Stimulated activated CD4-positive, alpha-beta T cell treated with anti-CD3 and anti-CD28 coated beads, Interleukin-2, amount 100 ng/mL, for 48 hours (primary cell): ENCODE measurements at regions not wholly inside any gene's neighbourhood (a gene's known extent, or its start where the extent isn't known, plus 50 kb on each side); places are given as distances from the start of the nearest gene placed in this dataset.
"Not testable (repeated sequence)": the region's sequence is repeated elsewhere in the genome, so short reads cannot be mapped to it uniquely, and the experiment has no call there.

Source experiments
- DNase-seq, 2 donors: peaks; one replicate each; pipeline ENCODE4 v3.0.0-alpha.2; 2020

DNA sequence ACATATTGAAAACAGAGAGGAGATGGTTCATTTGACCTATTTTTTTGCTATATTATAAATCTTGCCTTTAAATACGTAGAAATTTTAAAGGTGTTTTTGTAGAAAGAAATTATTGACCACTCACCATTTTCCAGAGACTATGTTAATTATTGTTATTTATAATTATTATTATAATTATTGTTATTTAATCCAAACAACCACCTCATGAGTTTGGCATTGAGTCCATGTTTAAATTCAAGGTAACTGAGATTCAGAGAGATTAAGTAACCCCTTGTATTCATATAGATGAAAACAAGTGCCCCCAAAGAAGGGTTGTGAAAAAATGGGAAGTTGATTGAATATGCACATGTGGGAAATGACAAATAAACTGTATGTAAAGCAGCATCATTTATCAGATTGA lies 692.5 kb upstream of the MIR17HG start:
- DNase-seq = no peak

DNA sequence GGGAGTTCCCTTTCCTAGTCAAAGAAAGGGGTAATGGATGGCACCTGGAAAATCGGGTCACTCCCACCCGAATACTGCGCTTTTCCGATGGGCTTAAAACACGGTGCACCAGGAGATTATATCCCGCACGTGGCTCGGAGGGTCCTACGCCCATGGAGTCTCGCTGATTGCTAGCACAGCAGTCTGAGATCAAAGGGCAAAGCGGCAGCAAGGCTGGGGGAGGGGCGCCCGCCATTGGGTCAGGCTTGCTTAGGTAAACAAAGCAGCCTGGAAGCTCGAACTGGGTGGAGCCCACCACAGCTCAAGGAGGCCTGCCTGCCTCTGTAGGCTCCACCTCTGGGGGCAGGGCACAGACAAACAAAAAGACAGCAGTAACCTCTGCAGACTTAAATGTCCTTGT lies 683.3 kb upstream of the MIR17HG start:
- DNase-seq = not testable (repeated sequence)

DNA sequence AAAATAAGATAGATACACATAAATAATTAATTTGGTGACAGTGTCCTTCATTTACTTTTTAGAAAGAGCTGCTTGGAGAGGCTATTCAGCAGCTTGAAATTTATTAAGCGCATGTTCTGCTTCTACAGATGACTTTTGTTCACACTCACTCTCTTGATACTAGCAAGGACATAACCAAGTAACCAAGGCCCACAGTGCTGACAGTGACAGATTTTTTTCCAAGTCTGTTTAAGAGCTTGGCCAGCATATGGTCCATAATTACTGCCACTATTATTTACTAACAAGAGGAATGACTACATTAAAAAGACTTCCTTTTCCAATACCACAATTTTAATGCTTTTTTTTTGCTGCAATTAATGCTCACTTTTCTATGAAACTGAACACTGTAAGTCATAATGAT lies 673.7 kb upstream of the MIR17HG start:
- DNase-seq = no peak

DNA sequence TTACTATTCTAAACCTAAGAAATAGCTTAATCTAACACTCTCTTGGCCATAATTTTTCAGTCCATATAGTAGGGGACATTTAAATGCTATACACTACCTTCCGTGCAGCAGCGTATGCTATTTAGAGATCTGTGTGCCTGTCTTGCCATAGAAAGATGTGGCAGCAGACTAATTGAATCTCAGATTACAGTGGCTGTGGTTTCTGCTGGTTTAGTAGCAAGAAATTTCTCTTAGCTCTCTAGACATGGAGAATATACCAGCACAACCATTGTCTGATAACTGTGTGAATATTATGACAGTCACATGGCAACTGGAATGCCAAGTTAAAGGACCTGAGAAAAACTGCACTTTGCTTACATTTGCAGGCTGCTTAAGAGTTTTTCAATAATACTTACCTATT lies 672.4 kb upstream of the MIR17HG start:
- DNase-seq = no peak

DNA sequence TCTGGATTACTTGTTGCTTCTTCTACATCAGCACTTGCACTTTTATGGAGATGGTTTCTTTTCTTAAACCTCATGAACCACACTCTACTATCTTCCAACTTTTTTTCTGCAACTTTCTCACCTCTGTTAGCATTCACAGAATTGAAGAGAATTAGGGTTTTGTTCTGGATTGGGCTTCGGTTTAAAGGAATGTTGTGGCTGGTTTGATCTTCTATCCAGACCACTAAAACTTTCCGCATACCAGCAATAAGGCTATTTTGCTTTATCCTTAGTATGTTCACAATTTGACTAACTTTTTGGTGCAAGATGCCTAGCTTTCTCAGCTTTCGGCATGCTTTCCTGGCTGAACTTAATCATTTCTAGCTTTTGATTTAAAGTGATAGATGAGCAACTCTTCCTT lies 666.7 kb upstream of the MIR17HG start:
- no peak for DNase-seq

DNA sequence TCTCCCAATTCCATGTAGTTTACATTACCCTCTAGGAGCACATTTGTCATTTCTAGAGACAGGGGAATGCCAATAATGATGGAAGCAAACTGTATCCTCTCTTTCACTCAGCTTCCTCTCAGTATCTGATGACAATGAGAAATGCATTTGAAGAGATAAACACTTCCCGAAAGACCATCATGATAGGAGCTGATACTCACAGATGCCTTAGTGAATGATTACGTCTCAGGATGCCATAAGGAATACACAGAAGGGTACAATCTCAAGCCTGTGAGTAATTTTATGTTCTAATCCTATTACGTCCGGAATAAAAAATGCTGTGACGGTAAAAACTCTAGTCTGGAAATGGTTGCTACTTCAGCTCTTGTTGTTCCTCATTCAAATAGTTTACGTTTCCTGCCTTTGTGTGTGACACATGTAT lies 663.8 kb upstream of the MIR17HG start:
- DNase-seq = no peak

DNA sequence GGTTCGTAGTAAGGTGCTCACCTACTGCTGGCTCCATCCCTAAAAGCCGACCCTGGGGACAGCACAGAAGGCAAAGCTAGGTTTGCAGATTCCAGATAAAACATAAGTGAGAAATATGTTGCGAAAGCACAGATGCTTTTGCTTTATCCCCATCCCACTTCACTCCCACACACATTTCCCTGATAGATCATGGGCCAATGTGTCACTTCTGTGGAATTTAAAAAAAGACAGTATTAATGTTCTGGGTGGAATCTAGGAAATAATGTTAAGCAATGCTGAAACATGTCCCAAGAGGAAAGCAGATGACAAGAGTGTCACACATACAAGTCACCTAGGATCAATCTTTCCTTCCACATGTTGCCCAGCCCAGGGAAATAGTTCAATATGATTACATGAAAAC lies 661.0 kb upstream of the MIR17HG start:
- no peak for DNase-seq

DNA sequence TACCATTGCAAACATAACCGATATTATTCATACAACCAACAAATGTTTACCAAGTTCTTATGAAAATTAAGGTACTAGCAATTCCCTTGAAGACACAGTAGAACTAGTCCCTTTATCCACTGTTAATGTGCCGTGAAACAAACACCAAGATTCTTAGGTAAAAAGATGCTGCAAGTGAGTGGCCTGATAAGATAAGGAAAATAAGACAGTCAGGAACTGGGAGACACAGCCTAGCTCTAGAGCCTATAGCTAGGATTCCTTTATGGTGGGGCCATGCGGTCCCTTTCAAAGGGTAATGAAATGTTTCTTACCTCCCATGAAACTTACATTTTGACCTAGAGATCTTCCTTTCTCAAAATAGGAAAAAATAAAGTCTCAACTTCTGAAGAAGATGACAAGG lies 658.4 kb upstream of the MIR17HG start:
- no peak for DNase-seq

DNA sequence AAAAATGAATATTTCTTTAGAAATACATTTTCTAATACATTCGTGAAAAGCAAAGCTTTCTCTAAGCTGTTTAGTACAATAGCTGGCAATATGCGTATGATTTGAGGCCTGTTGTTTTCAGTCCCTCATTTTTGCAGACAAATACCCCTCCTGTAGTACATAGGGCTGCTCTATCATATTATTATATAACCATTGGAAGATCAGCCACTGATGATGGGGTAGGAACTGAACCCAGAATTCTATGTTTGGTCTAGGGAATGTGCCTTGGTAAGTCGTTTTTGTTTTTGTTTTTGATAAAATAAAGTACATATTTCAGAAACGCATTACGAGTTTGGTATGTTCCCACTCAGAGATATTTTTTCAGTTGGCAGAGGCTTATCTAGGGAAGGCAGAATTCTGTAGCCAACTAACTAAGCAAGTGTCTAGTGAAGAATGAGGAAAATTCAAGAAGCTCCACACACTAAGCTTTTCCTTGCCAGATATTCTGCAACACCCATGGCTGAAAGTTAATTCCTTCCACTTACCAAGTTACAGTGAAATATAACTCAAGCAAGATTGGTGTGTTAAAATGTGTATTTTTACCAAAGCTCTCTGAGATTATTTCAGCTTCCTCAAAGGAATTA lies 656.9 kb upstream of the MIR17HG start:
- DNase-seq = no peak

DNA sequence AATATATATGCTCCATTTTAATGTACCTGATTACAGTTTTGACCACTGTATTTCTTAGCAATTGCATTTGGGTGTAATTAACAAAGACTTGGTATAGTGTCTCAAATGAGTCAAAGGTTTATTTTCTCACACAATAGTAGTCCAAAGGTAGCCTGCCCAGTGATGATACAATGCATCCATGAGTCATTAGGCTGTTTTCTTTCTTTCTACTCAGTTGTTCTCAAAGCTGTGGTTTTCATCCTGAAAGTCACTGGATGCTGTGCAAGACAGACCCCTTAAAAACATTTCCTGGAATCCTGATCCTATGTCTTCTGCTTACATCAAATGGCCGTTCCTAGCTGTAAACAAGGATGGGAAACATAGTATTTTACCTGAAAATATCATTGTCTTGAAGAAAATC lies 651.2 kb upstream of the MIR17HG start:
- no peak for DNase-seq

DNA sequence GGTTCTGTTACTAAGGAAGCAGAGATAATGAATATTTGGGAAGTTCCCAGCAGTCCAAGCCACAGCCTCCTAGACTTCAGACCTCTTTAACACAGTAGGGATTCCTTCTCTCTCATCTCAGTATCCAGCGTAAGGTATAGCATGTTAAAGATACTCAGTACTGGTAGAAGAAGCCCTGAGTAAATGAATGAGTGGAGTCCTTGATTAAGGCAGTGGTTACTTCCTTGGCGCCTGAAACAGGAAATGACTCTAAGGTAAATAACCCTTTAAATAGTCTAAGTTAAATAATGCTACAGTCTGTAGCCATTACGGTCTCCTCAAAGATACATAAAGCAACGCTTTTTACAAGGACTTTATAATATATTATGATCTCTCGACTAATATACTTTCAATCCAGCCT lies 650.8 kb upstream of the MIR17HG start:
- no peak for DNase-seq

DNA sequence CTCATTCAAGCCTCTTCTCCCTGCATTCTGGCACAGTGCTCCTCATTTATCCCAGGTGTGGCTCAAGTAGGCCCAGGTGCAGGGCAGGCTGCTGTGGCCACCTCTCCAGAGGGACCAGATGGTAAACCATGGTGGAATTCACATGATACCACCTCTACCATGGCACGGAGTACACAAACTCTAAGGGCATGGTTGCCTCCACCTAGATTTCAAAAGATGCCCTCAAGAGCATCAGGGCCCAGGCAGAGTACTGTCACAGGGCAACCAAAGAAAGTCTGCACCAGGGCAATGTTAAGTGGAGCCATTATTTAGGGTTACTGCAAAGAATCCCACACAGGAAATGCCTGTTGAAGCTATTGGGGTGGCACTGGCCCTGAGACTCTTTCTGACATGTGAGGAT lies 647.1 kb upstream of the MIR17HG start:
- DNase-seq = no peak

DNA sequence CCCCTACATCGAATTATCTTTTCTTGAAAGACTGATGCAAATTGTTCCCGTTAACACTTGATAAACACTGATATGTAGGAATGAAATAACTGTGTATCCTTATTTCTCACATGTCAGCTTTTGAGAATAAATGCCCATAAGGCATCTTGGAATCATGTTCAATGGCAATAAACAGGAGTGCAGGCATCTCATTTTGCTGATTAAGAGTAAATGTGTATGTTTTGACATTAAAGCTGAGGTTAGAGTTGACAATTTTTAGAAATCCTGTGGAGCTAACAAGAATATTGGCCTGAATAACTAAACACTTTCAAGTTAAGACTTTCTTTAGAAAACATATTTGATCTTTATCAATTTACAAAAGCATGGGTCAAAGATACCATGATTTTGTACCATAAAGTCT lies 646.2 kb upstream of the MIR17HG start:
- DNase-seq = no peak

DNA sequence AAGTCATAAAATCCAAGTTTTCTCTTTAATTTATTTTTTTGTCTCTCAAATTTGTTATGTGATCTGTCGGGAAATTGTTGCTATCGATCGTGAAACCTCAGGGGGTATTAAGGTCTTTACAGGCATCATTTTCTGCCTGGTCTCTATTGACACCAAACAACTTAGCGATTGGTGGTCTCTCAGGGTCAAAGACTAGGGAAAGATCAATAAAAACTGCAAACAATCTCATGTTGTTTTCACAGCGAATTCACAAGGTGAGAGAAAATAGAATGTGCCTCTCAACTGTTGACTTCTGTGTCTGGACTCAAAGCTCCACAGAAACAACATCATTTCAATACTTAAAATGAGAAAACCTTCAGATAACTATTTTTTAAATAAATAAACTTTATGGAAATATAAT lies 645.4 kb upstream of the MIR17HG start:
- DNase-seq = no peak

DNA sequence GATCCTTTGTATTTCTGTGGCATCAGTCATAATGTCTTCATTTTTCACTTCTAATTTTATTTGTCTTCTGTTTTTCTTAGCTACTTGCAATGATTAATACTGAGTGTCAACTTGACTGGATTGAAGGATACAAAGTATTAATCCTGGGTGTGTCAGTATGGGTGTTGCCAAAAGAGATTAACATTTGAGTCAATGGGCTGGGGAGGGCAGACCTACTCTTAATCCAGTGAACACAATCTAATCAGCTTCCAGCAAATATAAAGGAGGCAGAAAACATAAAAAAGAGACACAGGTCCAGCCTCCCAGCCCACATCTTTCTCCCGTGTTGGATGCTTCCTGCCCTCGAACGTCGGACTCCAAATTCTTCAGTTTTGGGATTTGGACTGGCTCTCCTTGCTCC lies 640.9 kb upstream of the MIR17HG start:
- no peak for DNase-seq

DNA sequence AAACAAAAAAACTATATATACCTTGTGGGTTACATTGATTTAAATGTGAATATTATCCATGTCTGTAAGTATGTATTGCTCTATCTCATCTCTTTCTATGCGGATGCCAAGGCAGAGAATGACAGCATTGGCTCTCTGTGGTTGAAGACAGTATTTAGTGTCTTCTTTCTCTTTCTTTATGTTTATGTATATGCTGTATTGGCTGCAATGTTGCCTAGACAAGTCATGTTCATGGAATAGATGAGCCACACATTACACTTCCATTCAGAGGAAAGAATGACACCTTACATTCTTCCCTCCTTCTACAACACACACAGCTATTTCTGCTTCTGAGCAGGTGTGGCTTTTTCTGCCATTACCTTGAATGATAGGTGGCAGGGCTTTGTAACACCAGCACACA lies 639.4 kb upstream of the MIR17HG start:
- no peak for DNase-seq

DNA sequence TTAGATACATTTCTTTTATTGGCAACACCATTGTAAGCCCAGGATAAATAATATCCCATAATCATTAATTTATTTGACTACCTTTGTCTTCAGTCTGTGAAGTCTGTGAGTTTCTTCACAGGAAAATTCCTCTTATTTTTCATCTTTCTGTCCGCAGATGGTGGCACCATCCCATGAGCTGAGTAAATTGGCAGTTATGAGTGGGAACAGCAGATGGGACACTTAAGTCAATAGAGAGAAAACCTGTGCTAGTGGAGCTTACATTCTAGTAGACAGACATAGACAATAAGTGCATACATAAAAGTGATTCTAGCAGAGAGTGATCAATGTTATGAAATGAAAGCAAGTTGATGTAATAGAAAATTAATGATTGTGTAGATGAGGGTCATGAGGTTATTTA lies 638.2 kb upstream of the MIR17HG start:
- no peak for DNase-seq

DNA sequence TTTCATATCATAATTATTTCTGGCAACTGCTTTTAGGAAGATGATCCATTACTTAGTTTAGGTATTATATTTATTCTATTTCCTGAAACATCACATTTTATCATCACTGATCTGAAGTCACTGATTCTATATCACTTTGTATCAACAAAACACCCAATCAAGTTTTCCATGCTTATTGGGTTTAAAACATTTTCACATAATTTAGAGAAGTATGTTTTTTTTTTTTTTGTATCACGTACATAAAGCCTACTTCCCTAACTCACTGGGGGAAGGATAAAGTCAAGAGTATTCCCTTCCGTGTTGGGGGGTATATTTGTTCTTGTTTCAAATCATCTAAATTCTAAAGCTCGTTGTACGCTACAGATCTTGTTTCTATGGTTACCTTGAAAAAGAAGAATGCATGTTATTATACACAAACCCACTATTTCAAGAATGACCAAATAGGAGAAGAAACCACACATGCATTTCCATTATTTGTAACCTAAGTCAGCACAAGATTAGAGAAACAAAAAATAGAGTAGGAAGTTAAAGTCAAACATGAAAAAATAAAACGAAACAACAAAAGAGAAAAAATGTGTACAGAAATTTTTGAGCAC lies 637.2 kb upstream of the MIR17HG start:
- DNase-seq = no peak

DNA sequence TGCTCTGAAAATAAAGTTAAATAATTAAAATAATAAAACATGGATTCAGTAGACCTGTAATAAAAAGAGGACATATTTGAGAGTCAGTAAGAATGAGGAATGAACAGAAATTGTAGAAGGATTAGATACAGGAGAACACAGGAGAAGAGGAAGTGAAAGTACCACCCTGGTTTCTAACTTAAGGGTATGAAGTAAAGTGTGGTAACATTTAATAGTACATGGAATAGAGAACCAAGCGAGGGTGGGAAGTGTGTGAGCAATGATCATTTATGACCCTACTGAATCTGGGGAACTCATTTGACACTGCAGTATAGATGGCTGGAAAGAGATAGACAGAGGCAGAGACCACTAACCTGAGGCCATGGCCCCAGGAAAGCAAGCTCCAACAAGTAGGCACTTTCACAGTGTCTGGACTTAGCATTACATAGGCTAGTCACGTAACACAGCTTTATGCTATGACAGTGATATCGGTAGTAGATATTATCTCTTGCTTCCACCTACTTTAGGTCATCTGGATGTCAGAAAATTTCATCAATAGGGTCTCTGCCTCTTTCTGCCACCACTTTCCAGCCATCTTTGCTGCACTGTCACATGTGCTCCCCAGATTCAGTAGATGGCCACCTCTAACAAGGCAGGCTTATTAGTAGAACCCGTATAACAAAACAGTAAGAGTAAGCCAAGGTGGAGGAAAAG lies 633.9 kb upstream of the MIR17HG start:
- DNase-seq = no peak

DNA sequence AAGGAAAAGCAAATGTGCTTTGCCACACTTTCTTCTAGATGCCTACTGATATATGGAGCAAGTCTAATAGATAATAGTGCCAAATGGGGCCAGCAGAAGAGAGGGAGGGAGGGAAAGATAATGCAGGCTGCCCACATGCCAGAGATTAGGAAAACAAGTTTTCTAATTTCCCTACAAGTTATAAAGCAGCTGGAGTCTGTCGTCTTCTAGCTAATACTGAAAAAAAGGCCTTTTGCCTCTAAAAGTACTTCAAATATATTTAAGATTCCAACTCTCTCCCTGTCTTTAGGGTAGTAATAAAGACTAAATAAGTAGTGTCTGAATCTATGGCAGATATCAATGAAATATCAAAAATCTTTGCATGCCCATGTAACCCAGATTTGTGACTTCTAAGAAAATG lies 632.0 kb upstream of the MIR17HG start:
- no peak for DNase-seq

DNA sequence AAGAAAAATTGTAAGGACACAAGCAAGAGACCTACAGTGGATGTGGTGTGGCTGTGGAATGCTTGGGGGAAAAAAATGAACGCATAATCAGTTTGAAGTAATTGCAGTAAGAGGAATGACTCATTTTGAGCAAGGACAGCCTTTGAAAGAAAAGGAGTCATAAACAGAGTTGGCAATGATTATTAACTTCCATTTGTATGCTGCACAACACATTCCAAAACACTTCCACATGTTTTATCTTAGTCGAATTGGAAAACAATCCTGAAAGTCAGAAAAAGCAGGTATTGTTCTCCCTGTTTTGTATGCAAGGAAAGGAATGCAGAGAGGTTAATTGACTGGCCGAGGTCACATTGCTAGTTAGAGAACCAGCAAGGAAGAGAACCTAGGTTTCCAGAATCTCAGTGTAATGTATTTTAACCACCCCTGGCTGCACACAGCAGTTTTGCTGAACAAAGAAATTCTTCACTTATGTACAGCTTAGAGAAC lies 630.0 kb upstream of the MIR17HG start:
- no peak for DNase-seq

DNA sequence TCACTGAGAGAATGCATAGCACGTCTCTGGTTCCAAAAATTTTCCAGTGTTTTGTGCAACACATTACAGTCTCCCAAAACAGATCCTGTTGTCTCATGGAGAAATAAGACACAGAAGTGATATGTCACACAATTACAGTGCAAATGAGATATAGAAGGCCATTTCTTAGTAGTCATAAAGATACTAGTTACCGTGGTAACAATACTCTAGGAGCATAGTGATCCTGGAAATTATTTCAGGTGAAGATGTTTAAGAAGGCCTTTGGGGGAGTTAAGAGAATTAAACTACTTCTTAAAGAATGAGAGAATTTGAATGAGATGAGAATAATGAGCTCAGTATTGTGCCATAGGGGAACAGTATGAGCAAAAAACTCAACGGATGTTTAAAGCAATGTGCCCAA lies 628.0 kb upstream of the MIR17HG start:
- DNase-seq = no peak

DNA sequence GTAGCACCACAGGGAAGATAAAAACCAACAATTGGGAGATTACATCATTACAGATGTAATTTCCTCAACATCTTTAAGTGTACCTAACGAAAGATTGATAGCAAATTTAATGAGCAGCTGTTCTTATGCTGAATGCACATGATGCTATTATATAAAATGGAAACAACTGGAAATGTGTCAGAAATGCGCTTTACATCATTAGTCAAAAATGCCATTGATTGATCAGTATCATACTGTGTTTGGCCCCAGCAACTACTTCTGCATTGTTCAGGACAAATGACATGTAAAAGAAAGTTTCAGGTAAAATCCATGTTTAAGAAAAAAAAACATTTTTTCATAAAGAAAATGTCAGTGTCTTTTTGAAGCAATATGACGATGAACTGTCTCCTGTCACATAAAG lies 625.5 kb upstream of the MIR17HG start:
- DNase-seq = no peak

DNA sequence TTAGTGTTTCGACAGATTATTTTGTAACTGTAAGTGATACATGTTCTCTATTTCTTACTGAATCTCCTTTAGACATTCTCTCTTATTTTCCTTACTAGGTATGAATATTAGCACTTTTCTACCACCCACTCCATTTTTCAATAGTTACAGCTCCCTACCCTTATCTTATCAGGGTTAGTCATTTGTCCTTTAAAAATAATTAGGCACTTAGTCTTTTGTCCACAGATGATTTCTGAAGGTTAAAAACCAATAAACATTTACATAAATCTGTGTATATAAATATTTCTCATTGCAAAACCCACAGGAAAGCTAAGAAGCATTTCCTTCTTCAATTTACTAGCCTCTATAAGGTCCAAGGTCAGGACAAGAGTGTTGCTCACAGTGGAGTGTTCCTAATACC lies 624.1 kb upstream of the MIR17HG start:
- no peak for DNase-seq

DNA sequence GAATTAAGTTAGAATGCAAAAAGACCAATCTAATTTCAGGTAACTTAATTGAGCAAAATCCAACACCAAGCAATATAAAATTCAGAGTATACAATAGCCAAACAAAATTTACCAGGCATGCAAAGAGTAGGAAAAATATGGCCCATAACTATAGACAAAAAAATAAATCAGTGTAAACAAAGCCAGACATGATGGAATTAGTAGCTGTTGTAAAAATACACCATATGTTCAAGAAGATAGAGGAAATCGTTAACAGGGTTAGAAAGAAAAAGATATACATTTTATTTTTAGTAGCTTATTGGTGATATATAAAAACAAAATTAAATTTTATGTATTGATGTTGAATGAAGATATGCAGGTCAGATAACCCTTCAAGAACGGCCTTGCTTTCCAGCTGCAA lies 621.1 kb upstream of the MIR17HG start:
- DNase-seq = no peak
